HG02943 (cell line): ENCODE measurements at regions not wholly inside any gene's neighbourhood (a gene's known extent, or its start where the extent isn't known, plus 50 kb on each side); places are given as distances from the start of the nearest gene placed in this dataset.

ENCODE experiments used
- ATAC-seq: cut with Tn5 transposase; IDR thresholded peaks from one replicate; pipeline ENCODE4 v1.9.1; 2021; ENCODE audit warnings: mild to moderate bottlenecking, low read depth, moderate library complexity; ENCODE audit not compliant: unreplicated experiment

DNA sequence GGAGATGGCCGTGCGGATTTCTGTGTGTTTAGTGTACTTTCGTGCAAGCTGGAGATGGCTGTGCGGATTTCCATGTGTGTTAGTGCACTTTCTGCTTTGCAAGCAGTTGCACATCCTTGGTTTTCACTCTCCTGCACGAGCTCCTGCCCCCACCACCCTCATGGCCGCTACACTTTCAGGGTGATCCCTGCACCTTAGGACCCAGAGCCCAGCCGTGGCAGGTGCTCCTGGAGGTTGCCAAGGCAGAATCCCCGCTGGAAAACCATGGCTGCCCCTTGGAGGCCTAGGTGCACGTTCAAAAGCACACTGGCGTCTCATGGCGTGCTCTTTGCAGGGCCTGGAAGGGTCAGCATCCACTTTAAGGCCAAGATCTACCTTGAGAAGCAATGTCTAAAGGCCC lies 311.0 kb upstream of the TNRC6C start:
- ATAC-seq: no peak

DNA sequence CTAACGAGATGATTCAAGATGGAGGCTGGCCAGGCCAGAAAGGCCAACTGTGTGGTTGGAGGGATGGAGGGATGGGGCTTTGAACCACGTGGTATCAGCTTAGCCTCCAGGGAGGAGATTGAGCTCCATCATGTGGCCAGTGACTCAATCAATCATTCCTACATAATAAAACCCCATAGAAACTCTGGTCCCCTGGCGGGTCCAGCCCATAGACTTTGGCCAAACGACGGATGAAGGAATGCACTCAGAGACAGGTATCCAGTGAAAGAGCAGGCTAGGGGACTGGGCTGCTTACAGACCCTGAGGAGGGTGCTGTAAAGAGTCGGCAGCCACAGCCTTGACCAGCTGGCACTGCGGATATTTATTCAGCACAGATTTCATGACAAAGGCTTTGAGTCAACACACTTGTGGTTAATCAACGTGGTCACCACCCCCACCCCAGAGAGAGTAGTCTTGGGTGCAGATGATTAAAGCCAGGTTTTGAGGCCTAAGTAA lies 308.7 kb upstream of the TNRC6C start:
- no peak for ATAC-seq

- ATAC-seq: no peak
Measured at GRCh38 chr17:77651988-77652387, 306.5 kb upstream of the TNRC6C start.

GRCh38 chr17:77654296-77654695 lies 304.2 kb upstream of the TNRC6C start:
- no peak for ATAC-seq

- ATAC-seq: no peak
Measured at GRCh38 chr17:77654850-77655249, 303.7 kb upstream of the TNRC6C start.

DNA sequence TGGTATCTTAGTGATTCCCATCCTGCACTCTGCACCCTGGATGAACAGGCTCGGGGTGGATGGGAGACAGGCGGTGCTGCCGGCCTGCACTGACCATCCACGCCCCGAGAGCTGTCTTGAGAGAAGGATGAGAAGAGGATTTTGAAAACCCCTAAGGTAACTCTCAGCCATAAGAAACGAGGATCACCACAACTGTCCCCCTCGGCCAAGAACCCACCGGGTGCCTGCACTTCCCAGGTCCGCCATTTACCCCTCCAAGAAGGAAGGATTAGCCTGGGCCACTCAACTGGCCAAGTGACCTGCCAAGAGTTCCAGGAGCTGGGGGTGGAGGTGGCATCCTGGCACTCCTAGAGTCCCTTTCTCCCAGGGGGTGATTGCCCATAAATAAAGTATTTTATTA lies 302.4 kb upstream of the TNRC6C start:
- ATAC-seq: no peak

DNA sequence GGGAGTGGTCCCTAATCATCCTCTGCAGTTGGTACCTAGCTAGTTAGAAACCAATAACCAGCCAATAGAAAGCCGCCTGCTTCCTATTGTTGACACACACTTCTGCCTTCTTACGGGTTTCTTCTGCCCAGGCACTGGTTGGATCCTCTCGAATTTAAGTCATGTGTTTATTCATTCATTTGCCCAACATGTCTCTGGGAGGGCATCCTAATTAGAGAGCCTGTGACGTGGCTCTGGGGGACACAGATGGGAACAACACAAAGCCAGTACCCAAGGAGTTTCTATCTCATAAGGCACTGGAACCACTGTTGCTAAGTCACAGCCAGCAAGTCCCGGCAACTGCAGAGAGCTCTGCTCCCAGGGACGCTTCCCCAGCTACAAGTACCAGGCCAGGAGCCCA lies 300.7 kb upstream of the TNRC6C start:
- ATAC-seq: no peak

DNA sequence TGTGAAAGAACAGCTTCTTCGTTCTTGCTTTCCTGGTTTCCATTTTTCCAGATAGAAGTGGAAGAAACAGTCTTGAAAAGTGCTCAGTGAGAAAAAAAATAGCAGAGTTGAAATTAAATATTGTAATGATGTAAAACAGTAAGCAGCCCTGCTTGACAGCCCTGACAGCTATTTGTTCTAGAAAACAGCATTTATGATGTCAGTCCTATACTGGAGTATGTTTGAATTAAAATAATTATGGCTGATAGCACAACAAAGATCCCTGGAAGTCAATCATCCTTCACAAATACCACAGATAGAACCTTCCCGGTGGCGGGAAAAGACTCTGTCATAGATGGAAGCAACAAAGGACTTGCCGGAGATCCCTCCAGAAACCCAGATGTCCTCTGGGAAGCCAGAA lies 298.0 kb upstream of the TNRC6C start:
- no peak for ATAC-seq

GRCh38 chr17:77662833-77663232 lies 295.7 kb upstream of the TNRC6C start:
- no peak for ATAC-seq

DNA sequence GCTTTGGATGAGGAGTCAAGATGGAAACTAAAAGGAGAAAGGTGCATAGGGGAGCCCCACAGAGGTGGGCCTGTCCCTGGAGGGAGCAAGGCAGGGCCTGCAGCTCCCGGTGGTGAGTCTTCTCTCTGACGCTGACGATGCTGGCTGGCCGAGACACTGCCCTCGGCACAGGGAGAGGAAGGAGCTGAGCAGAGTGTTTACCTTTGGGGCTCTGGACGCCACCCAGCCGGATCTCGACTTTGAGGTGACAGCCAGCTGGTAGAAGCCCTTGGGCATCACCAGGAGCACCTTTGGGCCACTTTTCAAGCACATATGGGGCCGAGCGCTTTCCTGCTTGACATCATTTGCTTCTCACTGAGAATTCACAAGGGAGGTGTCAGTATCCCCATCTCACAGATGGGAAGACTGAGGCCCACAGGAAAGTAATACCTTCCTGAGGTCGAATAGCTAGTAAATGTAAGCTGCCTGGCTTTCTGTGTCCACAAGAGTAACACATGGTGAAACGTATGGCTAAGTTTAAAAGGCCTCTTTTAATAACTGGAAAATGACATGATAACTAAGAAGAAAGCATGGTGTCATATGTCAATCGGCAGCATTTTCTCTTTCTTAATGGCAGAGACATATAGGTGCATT lies 294.3 kb upstream of the TNRC6C start:
- ATAC-seq: no peak

- no peak for ATAC-seq
Measured at GRCh38 chr17:77665833-77666232, 292.7 kb upstream of the TNRC6C start.

GRCh38 chr17:77666462-77666861 lies 292.0 kb upstream of the TNRC6C start:
- ATAC-seq: no peak

GRCh38 chr17:77666881-77667395 lies 291.6 kb upstream of the TNRC6C start:
- no peak for ATAC-seq

GRCh38 chr17:77667478-77667877 lies 291.0 kb upstream of the TNRC6C start:
- no peak for ATAC-seq

GRCh38 chr17:77668518-77668917 lies 290.0 kb upstream of the TNRC6C start:
- no peak for ATAC-seq

DNA sequence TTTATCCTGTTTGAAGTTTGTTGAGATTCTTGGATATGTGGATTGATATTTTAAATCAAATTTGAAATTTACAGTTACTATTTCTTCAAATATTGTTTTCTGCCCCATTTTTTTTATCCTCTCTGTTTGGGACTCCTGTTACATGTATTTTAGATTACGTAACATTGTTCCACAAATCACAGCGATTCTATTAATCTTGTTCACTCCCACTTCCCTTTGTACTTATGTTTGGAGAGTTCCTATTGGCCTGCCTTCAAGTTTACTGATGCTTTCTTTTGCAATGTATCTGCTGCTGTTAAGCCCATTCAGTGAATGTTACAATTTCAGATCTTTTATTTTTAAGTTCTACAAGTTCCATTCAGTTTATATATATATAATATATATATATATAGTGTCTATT lies 288.3 kb upstream of the TNRC6C start:
- no peak for ATAC-seq

DNA sequence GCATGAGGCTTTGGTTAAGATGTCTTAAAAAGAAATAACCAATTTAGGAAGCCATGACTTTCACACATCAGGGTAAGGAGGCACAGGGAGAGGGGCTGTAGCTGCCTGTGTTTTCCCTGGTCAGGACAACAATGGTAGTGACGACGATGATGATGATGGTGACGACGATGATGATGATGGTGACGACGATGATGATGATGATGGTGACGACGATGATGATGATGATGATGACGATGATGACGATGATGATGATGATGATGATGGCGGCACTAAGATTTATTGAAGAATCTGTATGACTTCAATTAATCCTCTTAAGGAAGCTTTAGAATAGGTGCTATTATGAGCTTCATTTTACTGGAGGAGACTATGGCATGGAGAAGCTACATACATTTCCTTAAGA lies 284.1 kb upstream of the TNRC6C start:
- ATAC-seq: no peak

DNA sequence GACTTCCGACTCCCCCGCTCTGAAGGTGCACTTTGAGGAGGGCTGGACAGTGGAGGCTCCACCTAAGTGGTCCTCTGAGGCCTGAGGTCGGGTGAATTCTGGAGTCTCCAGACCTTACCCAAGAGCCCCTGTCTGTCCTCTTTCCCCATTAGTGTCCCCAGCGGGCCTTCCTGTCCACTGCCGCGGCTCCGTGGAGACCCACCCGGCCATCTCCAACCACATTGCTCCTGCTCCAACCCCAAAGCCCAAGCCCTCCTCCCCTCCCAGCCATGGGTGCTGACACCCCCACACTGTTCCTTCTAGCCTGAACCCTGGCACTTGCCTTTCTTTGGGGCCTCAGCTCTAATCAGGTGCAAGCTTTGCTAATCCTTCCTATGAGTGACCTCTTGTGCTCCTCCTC lies 283.1 kb upstream of the TNRC6C start:
- no peak for ATAC-seq

GRCh38 chr17:77675816-77676215 lies 282.7 kb upstream of the TNRC6C start:
- no peak for ATAC-seq

- no peak for ATAC-seq
Measured at GRCh38 chr17:77676237-77676661, 282.3 kb upstream of the TNRC6C start.

- ATAC-seq: no peak
Measured at GRCh38 chr17:77677211-77677610, 281.3 kb upstream of the TNRC6C start.

GRCh38 chr17:77677630-77678029 lies 280.9 kb upstream of the TNRC6C start:
- no peak for ATAC-seq

DNA sequence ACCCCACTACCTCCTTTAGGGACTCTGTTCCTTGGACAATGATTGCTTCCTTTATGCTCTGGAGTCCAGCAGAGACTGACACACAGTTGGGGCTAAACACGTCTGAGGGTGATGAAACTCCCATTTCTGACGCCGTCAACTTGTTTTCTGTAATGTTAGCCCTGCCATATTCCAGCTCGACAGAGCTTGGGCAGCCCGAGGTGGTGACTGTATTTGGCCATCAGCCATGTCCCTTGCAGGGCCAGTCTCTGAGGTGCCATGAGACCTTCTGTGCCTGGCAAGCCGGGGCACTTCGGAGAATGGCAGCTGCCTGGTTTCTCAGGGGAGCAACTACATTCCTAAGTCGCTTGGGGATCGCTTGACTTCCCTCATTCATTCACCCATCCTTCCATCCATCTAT lies 278.9 kb upstream of the TNRC6C start:
- ATAC-seq: no peak
